GM12892 (cell line): ENCODE measurements at regions not wholly inside any gene's neighbourhood (a gene's known extent, or its start where the extent isn't known, plus 50 kb on each side); places are given as distances from the start of the nearest gene placed in this dataset.

Experiments
- POLR2A ChIP-seq: IDR thresholded peaks from 2 replicates; pipeline ENCODE4 v1.6.1; 2011; ENCODE audit warnings: low read depth, low read length, control low read depth
- TAF1 ChIP-seq: IDR thresholded peaks from 2 replicates; pipeline ENCODE4 v1.6.1; 2011; ENCODE audit warnings: low read depth, mild to moderate bottlenecking, control low read depth, low read length, borderline replicate concordance

DNA sequence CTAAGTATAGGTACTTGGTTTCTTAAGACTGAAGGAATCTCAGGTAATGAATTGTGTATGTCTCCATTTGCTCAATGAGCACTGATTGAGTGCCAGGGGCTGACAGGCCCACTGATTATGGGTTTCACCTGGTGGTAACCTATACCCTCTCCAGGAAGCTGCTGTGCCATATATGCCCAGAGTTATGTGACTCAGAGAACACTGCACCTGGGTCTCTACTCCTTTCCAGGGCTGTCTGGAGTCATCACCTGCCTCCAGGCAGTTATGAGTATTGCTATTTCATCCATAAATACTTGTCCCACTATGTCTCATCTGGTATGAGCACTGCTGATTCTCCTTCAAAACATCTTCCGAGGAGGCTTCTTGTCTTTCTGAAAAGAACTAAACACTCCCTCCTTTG, 692.9 kb downstream of the BCL11B start:
- TF ChIP-seq TAF1 (no peak), POLR2A (no peak)
